GM12878 (cell line): ENCODE measurements at regions not wholly inside any gene's neighbourhood (a gene's known extent, or its start where the extent isn't known, plus 50 kb on each side); places are given as distances from the start of the nearest gene placed in this dataset.

Source experiments
- ATAC-seq: fragments of 200-7000 bp; cut with Tn5 transposase; 3 replicates; pipeline ENCODE4 v1.9.1; 2020; ENCODE audit warnings: mild to moderate bottlenecking, moderate library complexity
- BruUV-seq: library from RNA; stranded (reverse); fragments of 400-500 nt; replicated peaks from 2 replicates; lab custom pipeline; 2021; lab: Mats Ljungman, UMichigan
- CTCF ChIA-PET: fragments of 300-600 bp; sonication (Branson Sonifier 250); formaldehyde crosslinking; extraction: SDS; loops from one replicate; lab custom pipeline; 2021; ENCODE audit warnings: inconsistent platforms; lab: Yijun Ruan, JAX
- POLR2A ChIA-PET: fragments of 350-600 bp; formaldehyde crosslinking; extraction: SDS; loops from one replicate; lab custom pipeline; 2021; ENCODE audit warnings: inconsistent platforms; lab: Charles Lee
- RAD21 ChIA-PET: fragments of 300-600 bp; sonication (Branson Sonifier 250); formaldehyde crosslinking; loops from one replicate; lab custom pipeline; 2023; ENCODE audit warnings: antibody characterized with exemption; ENCODE audit not compliant: unreplicated experiment; lab: Charles Lee
- SMC1A ChIA-PET: fragments of 300-600 bp; sonication (Branson Sonifier 250); formaldehyde crosslinking; loops from one replicate; lab custom pipeline; 2023; ENCODE audit not compliant: unreplicated experiment, uncharacterized antibody; lab: Charles Lee
- DNase-seq: peaks from one replicate; pipeline ENCODE4 v3.0.0-alpha.2; 2011; ENCODE audit warnings: low read depth, low spot score
- FAIRE-seq: peaks from 3 replicates; lab custom pipeline; 2011; peaks lifted over from hg19 to GRCh38; lab: Jason Lieb, UNC
- H2AFZ ChIP-seq: 2 replicates; pipeline ENCODE4 v1.6.0; 2011; ENCODE audit warnings: low read depth, low read length, control low read depth; ENCODE audit not compliant: control insufficient read depth
- H3K27ac ChIP-seq: 2 replicates; pipeline ENCODE4 v1.5.1; 2011; ENCODE audit warnings: control low read depth; ENCODE audit not compliant: control insufficient read depth, insufficient read depth
- H3K27me3 ChIP-seq, 2 experiments: replicated peaks in 1 of 2; 2 replicates each; pipeline versions ENCODE4 v1.6.0 to v1.6.1; 2011; ENCODE audit warnings: low read length in 1 of 2; ENCODE audit not compliant: control insufficient read depth in 2 of 2, insufficient read depth in 2 of 2
- H3K36me3 ChIP-seq, 2 experiments: 2 replicates each; pipeline ENCODE4 v1.5.1; 2011; ENCODE audit warnings: low read length in 1 of 2; ENCODE audit not compliant: control insufficient read depth in 2 of 2, insufficient read depth in 2 of 2
- H3K4me1 ChIP-seq: 2 replicates; pipeline ENCODE4 v1.6.1; 2011; ENCODE audit warnings: mild to moderate bottlenecking, low read length, moderate library complexity, mixed read lengths; ENCODE audit not compliant: control insufficient read depth, insufficient read depth
- H3K4me2 ChIP-seq: 2 replicates; pipeline ENCODE4 v1.6.0; 2011; ENCODE audit warnings: control low read depth; ENCODE audit not compliant: control insufficient read depth, insufficient read depth
- H3K4me3 ChIP-seq: fragments of 200-600 bp; sonication (generic); 2 replicates; pipeline ENCODE4 v1.5.1; 2016
- H3K79me2 ChIP-seq: 2 replicates; pipeline ENCODE4 v1.6.0; 2011; ENCODE audit warnings: low read length; ENCODE audit not compliant: control insufficient read depth, insufficient read depth
- H3K9ac ChIP-seq: 2 replicates; pipeline ENCODE4 v1.8.0; 2011; ENCODE audit warnings: low read length, control low read depth, mixed read lengths; ENCODE audit not compliant: control insufficient read depth, insufficient read depth
- H3K9me3 ChIP-seq: replicated peaks from 3 replicates; pipeline ENCODE4 v1.5.1; 2011; ENCODE audit warnings: mild to moderate bottlenecking, low read length; ENCODE audit not compliant: control insufficient read depth, insufficient read depth
- H4K20me1 ChIP-seq: 2 replicates; pipeline ENCODE4 v1.6.0; 2011; ENCODE audit not compliant: control insufficient read depth, insufficient read depth
- BACH1 ChIP-seq: fragments of 450-650 bp; IDR thresholded peaks from 2 replicates; pipeline ENCODE4 v1.6.1; 2017; ENCODE audit warnings: mild to moderate bottlenecking, borderline replicate concordance
- CEBPB ChIP-seq, 2 experiments: fragments of 150-350 bp in 1 of 2; IDR thresholded peaks; 2 replicates each; pipeline ENCODE4 v1.6.1; 2012 to 2014; ENCODE audit warnings: low read depth in 2 of 2, low read length in 2 of 2, borderline replicate concordance in 1 of 2, inconsistent platforms in 1 of 2
- CREB1 ChIP-seq: IDR thresholded peaks from 2 replicates; pipeline ENCODE4 v1.6.1; 2012; ENCODE audit warnings: low read depth, mild to moderate bottlenecking, inconsistent platforms
- IKZF2 ChIP-seq, 2 experiments: fragments of 450-650 bp; IDR thresholded peaks; 2 replicates each; pipeline ENCODE4 v1.6.1; 2017; ENCODE audit warnings: mild to moderate bottlenecking in 2 of 2, moderate library complexity in 2 of 2
- SIN3A ChIP-seq: IDR thresholded peaks from 2 replicates; pipeline ENCODE4 v1.6.1; 2012; ENCODE audit warnings: low read depth, low read length, improper control_type of control experiment
- SP1 ChIP-seq: IDR thresholded peaks from one replicate; pipeline ENCODE4 v1.6.1; 2011; ENCODE audit warnings: low read depth, low read length
- WRNIP1 ChIP-seq: IDR thresholded peaks from 2 replicates; pipeline ENCODE4 v1.6.1; 2011; ENCODE audit warnings: low read depth, low read length, improper control_type of control experiment, borderline replicate concordance
- ZNF274 ChIP-seq: IDR thresholded peaks from one replicate; pipeline ENCODE4 v1.8.0; 2011; ENCODE audit not compliant: insufficient read length, insufficient read depth
- ZSCAN29 ChIP-seq: fragments of 450-650 bp; IDR thresholded peaks from 2 replicates; pipeline ENCODE4 v1.6.1; 2017; ENCODE audit warnings: mild to moderate bottlenecking, moderate library complexity
- WGBS: methylation state at CpG from one replicate; pipeline ENCODE4 v1.1.6; 2016; ENCODE audit warnings: low lambda C conversion rate; ENCODE audit not compliant: insufficient replicate concordance, insufficient coverage; ENCODE audit errors: missing lambda C conversion rate; 5-methylcytosine and 5-hydroxymethylcytosine counted together
- in situ Hi-C: fragments of 300-500 bp; cut with MboI; formaldehyde crosslinking; loops from 9 replicates; pipeline ENCODE4 v1.14.3; 2018; ENCODE audit warnings: mixed read lengths
- intact Hi-C: fragments of 100-400 bp; cut with micrococcal nuclease; formaldehyde crosslinking; loops from one replicate; pipeline ENCODE4 v1.14.2; 2022; ENCODE audit not compliant: unreplicated experiment
- TF ChIP-seq, protein P1 (sequence below): fragments of 450-650 bp; IDR thresholded peaks from 2 replicates; pipeline ENCODE4 v1.6.1; 2017; ENCODE audit warnings: mild to moderate bottlenecking, moderate library complexity
- TF ChIP-seq, protein P2 (sequence below): fragments of 450-650 bp; IDR thresholded peaks from 2 replicates; pipeline ENCODE4 v1.6.1; 2018; ENCODE audit warnings: mild to moderate bottlenecking, low read depth, moderate library complexity; ENCODE audit not compliant: partially characterized antibody
- TF ChIP-seq, protein P3 (sequence below), 3 experiments: IDR thresholded peaks in 2 of 3; conservative IDR thresholded peaks in 1 of 3; 2 replicates each; pipeline ENCODE4 v1.5.1; 2011; ENCODE audit warnings: low read depth in 3 of 3, low read length in 3 of 3, mild to moderate bottlenecking in 3 of 3, control low read depth in 2 of 3, moderate library complexity in 2 of 3, inconsistent platforms in 1 of 3, mixed read lengths in 1 of 3; ENCODE audit not compliant: control insufficient read depth in 2 of 3, insufficient read depth in 1 of 3; ENCODE audit errors: extremely low read depth in 1 of 3

DNA sequence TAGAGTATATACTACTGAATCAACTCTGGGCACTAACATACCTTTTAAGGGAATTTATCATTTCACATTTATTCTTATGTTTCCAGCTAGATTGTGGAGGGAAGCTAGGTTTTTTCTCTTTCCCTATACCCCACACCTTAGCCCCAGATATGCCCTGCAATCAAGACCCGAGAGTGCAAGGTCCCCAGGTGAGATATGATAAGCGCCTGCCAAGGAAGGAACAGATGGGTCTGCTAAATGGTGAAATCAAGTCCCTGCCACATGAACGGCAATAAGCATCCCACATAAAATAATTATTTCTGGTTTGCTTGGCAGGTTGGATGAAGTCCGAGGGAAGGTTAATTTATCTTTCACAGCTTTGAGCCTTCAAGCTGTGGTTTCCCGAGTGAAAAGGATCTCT is 195.5 kb downstream of the TOX3 start:
- H3K36me3 ChIP-seq: no peaks in the 10 kb centered on the region
- no peak overlapping the region for H2AFZ ChIP-seq
- RAD21 ChIA-PET: interaction anchor here (0.6 kb wide), 1 partner anchor 164 kb away, joined by 3 read pairs; no protein-coding TSS in a partner anchor
- FAIRE-seq (no peak), ATAC-seq (no peak), DNase-seq (no peak)
- no peak overlapping the region for H3K27ac ChIP-seq
- POLR2A ChIA-PET: no interaction called here
- intact Hi-C loops: no loop called here
- WGBS: 14% methylated on average over 5 of the region's 5 CpGs
- no peaks in the 10 kb centered on the region for H3K27me3 ChIP-seq
- BruUV-seq: no TSS peak
- H3K4me1 ChIP-seq: no peaks in the 10 kb centered on the region
- no peak overlapping the region for H3K4me3 ChIP-seq
- no peaks in the 10 kb centered on the region for H4K20me1 ChIP-seq
- TF ChIP-seq WRNIP1 (no peak), SIN3A (no peak), ZSCAN29 (no peak), SP1 (no peak), CEBPB (IDR thresholded peaks at IDR 0.05; ENCODE audit: borderline replicate concordance in 1 of 2, low read depth in 2 of 2, low read length in 2 of 2) (no peak), ZNF274 (no peak), IKZF2 (IDR thresholded peaks at IDR 0.05) (no peak), CREB1 (no peak), BACH1 (no peak)
- TF ChIP-seq, protein P1, sequence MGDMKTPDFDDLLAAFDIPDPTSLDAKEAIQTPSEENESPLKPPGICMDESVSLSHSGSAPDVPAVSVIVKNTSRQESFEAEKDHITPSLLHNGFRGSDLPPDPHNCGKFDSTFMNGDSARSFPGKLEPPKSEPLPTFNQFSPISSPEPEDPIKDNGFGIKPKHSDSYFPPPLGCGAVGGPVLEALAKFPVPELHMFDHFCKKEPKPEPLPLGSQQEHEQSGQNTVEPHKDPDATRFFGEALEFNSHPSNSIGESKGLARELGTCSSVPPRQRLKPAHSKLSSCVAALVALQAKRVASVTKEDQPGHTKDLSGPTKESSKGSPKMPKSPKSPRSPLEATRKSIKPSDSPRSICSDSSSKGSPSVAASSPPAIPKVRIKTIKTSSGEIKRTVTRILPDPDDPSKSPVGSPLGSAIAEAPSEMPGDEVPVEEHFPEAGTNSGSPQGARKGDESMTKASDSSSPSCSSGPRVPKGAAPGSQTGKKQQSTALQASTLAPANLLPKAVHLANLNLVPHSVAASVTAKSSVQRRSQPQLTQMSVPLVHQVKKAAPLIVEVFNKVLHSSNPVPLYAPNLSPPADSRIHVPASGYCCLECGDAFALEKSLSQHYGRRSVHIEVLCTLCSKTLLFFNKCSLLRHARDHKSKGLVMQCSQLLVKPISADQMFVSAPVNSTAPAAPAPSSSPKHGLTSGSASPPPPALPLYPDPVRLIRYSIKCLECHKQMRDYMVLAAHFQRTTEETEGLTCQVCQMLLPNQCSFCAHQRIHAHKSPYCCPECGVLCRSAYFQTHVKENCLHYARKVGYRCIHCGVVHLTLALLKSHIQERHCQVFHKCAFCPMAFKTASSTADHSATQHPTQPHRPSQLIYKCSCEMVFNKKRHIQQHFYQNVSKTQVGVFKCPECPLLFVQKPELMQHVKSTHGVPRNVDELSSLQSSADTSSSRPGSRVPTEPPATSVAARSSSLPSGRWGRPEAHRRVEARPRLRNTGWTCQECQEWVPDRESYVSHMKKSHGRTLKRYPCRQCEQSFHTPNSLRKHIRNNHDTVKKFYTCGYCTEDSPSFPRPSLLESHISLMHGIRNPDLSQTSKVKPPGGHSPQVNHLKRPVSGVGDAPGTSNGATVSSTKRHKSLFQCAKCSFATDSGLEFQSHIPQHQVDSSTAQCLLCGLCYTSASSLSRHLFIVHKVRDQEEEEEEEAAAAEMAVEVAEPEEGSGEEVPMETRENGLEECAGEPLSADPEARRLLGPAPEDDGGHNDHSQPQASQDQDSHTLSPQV: no peak
- TF ChIP-seq, protein P2, sequence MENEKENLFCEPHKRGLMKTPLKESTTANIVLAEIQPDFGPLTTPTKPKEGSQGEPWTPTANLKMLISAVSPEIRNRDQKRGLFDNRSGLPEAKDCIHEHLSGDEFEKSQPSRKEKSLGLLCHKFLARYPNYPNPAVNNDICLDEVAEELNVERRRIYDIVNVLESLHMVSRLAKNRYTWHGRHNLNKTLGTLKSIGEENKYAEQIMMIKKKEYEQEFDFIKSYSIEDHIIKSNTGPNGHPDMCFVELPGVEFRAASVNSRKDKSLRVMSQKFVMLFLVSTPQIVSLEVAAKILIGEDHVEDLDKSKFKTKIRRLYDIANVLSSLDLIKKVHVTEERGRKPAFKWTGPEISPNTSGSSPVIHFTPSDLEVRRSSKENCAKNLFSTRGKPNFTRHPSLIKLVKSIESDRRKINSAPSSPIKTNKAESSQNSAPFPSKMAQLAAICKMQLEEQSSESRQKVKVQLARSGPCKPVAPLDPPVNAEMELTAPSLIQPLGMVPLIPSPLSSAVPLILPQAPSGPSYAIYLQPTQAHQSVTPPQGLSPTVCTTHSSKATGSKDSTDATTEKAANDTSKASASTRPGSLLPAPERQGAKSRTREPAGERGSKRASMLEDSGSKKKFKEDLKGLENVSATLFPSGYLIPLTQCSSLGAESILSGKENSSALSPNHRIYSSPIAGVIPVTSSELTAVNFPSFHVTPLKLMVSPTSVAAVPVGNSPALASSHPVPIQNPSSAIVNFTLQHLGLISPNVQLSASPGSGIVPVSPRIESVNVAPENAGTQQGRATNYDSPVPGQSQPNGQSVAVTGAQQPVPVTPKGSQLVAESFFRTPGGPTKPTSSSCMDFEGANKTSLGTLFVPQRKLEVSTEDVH: no peak
- TF ChIP-seq, protein P3, sequence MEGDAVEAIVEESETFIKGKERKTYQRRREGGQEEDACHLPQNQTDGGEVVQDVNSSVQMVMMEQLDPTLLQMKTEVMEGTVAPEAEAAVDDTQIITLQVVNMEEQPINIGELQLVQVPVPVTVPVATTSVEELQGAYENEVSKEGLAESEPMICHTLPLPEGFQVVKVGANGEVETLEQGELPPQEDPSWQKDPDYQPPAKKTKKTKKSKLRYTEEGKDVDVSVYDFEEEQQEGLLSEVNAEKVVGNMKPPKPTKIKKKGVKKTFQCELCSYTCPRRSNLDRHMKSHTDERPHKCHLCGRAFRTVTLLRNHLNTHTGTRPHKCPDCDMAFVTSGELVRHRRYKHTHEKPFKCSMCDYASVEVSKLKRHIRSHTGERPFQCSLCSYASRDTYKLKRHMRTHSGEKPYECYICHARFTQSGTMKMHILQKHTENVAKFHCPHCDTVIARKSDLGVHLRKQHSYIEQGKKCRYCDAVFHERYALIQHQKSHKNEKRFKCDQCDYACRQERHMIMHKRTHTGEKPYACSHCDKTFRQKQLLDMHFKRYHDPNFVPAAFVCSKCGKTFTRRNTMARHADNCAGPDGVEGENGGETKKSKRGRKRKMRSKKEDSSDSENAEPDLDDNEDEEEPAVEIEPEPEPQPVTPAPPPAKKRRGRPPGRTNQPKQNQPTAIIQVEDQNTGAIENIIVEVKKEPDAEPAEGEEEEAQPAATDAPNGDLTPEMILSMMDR (IDR thresholded peaks at IDR 0.05 in 2 of 3, conservative IDR thresholded peaks at IDR 0.05 in 1 of 3; ENCODE audit: control insufficient read depth in 2 of 3, extremely low read depth in 1 of 3, insufficient read depth in 1 of 3, low read depth in 3 of 3, low read length in 3 of 3): no peak
- SMC1A ChIA-PET: interaction anchor here (1.4 kb wide), 1 partner anchor 9 kb away, joined by 3 read pairs; no protein-coding TSS in a partner anchor
- no peaks in the 10 kb centered on the region for H3K79me2 ChIP-seq
- in situ Hi-C loops: no loop called here
- H3K9ac ChIP-seq: no peak overlapping the region
- H3K4me2 ChIP-seq: no peak overlapping the region
- no peaks in the 10 kb centered on the region for H3K9me3 ChIP-seq
- CTCF ChIA-PET: no interaction called here
